Endothelial cell of umbilical vein (primary cell): ENCODE measurements at regions not wholly inside any gene's neighbourhood (a gene's known extent, or its start where the extent isn't known, plus 50 kb on each side); places are given as distances from the start of the nearest gene placed in this dataset.

Experiments used
- EZH2 ChIP-seq: IDR thresholded peaks from 2 replicates; pipeline ENCODE4 v1.6.1; 2012; ENCODE audit warnings: borderline replicate concordance, low read depth, mild to moderate bottlenecking, moderate library complexity, low read length, inconsistent platforms; ENCODE audit not compliant: severe bottlenecking
- GATA2 ChIP-seq: IDR thresholded peaks from 2 replicates; pipeline ENCODE4 v1.7.0; 2011; ENCODE audit warnings: low read depth, mild to moderate bottlenecking, moderate library complexity, mixed read lengths, low read length; ENCODE audit not compliant: insufficient read length, insufficient read depth
- JUN ChIP-seq: IDR thresholded peaks from 2 replicates; pipeline ENCODE4 v1.6.1; 2011; ENCODE audit warnings: borderline replicate concordance, low read depth; ENCODE audit not compliant: insufficient read length, insufficient read depth
- MYC ChIP-seq: IDR thresholded peaks from one replicate; pipeline ENCODE4 v1.6.1; 2011; ENCODE audit warnings: mild to moderate bottlenecking, low read depth, low read length
- POLR2A ChIP-seq: IDR thresholded peaks from 2 replicates; pipeline ENCODE4 v1.6.1; 2012; ENCODE audit warnings: low read depth, mild to moderate bottlenecking, control low read depth, low read length
- POLR2AphosphoS5 ChIP-seq: IDR thresholded peaks from 2 replicates; pipeline ENCODE4 v1.6.1; 2012; ENCODE audit warnings: low read depth, mild to moderate bottlenecking, control low read depth, low read length, moderate library complexity; ENCODE audit not compliant: insufficient read depth
- TF ChIP-seq, protein P1 (sequence below), 2 donors: IDR thresholded peaks; 1 replicate in 1 of 2; 2 replicates in 1 of 2; pipeline ENCODE4 v1.5.1; 2011; ENCODE audit warnings: low read length in 2 of 2, mild to moderate bottlenecking in 2 of 2, moderate library complexity in 2 of 2, control low read depth in 1 of 2, inconsistent platforms in 1 of 2, low read depth in 1 of 2; ENCODE audit not compliant: insufficient read depth in 1 of 2; ENCODE audit errors: extremely low read depth in 1 of 2
- TF ChIP-seq, protein P2 (sequence below): IDR thresholded peaks from 2 replicates; pipeline ENCODE4 v1.6.1; 2011; ENCODE audit not compliant: insufficient read depth, insufficient read length

DNA sequence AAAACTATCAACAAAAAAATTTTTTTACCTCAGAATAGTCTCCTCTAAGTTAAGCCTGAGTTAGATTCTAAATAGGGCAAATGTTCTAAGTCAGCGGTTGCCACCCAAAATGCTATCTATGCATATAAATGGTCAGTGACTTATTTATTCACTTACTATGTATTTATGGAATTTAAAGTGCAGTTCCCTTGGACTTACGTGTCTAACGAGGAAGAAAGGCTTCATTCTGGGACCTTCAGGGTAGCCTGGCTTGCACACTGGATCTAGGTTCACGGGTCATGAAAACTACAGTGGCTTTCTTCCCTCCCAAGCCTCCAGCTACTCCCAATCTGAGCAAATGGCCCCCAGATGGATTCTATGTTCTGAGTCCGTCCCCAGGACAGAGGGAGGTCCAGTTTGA is 77.1 kb downstream of the ARF6 start:
- TF ChIP-seq EZH2 (no peak), POLR2A (no peak), POLR2AphosphoS5 (no peak), GATA2 (no peak), MYC (no peak), JUN (no peak)
- TF ChIP-seq, protein P1, sequence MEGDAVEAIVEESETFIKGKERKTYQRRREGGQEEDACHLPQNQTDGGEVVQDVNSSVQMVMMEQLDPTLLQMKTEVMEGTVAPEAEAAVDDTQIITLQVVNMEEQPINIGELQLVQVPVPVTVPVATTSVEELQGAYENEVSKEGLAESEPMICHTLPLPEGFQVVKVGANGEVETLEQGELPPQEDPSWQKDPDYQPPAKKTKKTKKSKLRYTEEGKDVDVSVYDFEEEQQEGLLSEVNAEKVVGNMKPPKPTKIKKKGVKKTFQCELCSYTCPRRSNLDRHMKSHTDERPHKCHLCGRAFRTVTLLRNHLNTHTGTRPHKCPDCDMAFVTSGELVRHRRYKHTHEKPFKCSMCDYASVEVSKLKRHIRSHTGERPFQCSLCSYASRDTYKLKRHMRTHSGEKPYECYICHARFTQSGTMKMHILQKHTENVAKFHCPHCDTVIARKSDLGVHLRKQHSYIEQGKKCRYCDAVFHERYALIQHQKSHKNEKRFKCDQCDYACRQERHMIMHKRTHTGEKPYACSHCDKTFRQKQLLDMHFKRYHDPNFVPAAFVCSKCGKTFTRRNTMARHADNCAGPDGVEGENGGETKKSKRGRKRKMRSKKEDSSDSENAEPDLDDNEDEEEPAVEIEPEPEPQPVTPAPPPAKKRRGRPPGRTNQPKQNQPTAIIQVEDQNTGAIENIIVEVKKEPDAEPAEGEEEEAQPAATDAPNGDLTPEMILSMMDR (IDR thresholded peaks at IDR 0.05; ENCODE audit: extremely low read depth in 1 of 2, insufficient read depth in 1 of 2, low read depth in 1 of 2, low read length in 2 of 2): no peak
- TF ChIP-seq, protein P2, sequence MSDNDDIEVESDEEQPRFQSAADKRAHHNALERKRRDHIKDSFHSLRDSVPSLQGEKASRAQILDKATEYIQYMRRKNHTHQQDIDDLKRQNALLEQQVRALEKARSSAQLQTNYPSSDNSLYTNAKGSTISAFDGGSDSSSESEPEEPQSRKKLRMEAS: no peak
